GM12801 (cell line): ENCODE measurements at regions not wholly inside any gene's neighbourhood (a gene's known extent, or its start where the extent isn't known, plus 50 kb on each side); places are given as distances from the start of the nearest gene placed in this dataset.

ENCODE experiments used
- CTCF ChIP-seq: IDR thresholded peaks from one replicate; pipeline ENCODE4 v1.5.1; 2011; ENCODE audit warnings: control low read depth; ENCODE audit not compliant: insufficient read length; ENCODE audit errors: extremely low read depth

DNA sequence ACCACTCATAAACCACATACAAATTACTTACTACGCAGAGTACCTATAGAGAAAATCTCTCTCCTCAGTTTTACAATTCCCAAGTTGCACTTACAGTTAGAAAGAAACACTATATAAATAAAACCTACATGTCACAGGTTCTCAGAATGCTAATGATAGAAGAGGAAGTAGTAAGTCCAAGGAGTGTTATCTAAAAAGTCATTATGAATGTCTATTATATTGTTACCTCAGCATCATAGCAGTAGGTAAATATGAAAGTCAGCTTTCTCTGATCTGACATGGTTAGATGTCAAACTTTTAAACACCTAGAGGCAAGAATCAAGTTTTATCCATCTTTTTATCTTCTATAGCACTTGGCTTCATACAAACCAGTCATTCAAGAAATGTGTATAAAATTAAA is 163.2 kb upstream of the FAM241A start:
- TF ChIP-seq CTCF: no peak

- TF ChIP-seq CTCF: no peak
Observed at GRCh38 chr4:111984169-111984819, 161.0 kb upstream of the FAM241A start.

- no peak for TF ChIP-seq CTCF
Observed at GRCh38 chr4:111985426-111985825, 159.8 kb upstream of the FAM241A start.

DNA sequence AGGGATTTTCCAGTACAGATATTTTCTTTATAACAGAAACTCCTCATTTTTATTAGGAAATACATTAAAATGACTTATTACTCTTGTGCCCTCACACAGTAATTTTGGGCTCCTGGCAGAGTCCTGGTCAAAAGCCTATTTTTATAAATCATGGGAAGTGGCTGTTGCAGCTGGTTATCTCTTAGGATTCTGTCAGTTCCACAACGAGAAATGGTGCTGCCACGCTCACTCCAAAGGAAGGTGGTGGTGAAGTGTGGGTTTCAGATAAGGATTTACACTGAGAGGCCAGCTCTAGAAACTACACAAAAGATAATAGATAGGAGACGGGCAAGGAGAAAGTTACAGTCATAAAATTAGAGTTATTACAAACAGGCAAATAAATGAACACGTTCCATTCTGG is 159.2 kb upstream of the FAM241A start:
- no peak for TF ChIP-seq CTCF

GRCh38 chr4:111988514-111988913 is 156.7 kb upstream of the FAM241A start:
- no peak for TF ChIP-seq CTCF

- TF ChIP-seq CTCF: no peak
Observed at GRCh38 chr4:111989817-111990216, 155.4 kb upstream of the FAM241A start.

DNA sequence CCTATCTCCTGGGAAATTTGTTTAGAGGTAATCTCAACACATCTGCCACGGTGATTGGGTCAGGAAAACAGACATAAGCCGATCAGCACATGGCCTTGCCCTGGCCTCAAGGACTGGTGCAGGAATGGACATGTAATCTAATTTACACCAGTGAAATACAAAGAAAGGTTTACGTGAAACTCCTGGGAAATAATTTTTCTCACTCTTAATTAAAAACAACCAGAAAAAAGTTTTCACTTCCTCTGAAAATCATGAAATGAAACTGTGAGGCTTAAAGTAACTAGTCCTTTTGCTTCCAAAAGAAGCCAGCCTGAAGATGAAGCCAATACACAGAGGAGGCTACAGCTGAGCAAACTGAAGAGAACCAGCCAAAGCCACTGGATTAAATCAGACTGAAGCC is 154.1 kb upstream of the FAM241A start:
- TF ChIP-seq CTCF: no peak
